ENCODE measurements at regions not wholly inside any gene's neighbourhood (a gene's known extent, or its start where the extent isn't known, plus 50 kb on each side); places are given as distances from the start of the nearest gene placed in this dataset.

DNA sequence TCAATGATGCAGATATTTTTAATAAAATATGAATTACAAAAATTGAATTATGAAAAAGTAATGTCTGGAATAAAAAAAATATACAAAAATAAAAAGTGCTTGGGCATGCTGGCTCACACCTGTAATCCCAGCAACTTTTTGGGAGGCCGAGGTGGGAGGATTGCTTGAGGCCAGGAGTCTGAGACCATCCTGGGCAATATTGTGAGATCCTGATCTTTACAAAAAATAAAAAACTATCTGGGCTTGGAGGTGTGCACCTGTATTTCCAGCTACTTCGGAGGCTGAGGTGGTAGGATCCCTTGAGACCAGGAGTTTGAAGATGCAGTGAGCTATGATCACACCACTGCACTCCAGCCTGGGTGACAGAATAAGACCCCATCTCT, 141.8 kb downstream of the NPIPB5 start:
- TF ChIP-seq, protein P1, sequence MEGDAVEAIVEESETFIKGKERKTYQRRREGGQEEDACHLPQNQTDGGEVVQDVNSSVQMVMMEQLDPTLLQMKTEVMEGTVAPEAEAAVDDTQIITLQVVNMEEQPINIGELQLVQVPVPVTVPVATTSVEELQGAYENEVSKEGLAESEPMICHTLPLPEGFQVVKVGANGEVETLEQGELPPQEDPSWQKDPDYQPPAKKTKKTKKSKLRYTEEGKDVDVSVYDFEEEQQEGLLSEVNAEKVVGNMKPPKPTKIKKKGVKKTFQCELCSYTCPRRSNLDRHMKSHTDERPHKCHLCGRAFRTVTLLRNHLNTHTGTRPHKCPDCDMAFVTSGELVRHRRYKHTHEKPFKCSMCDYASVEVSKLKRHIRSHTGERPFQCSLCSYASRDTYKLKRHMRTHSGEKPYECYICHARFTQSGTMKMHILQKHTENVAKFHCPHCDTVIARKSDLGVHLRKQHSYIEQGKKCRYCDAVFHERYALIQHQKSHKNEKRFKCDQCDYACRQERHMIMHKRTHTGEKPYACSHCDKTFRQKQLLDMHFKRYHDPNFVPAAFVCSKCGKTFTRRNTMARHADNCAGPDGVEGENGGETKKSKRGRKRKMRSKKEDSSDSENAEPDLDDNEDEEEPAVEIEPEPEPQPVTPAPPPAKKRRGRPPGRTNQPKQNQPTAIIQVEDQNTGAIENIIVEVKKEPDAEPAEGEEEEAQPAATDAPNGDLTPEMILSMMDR (IDR thresholded peaks at IDR 0.05) = no peak
- no peak for TF ChIP-seq POLR2AphosphoS5 (IDR thresholded peaks at IDR 0.05)
- no peak for TF ChIP-seq POLR2A (IDR thresholded peaks at IDR 0.05)
- TF ChIP-seq EP300 (IDR thresholded peaks at IDR 0.05) = no peak

Data from sigmoid colon (tissue), 4 donors.